Anterior cingulate cortex (tissue), 58 donors: ENCODE measurements at regions not wholly inside any gene's neighbourhood (a gene's known extent, or its start where the extent isn't known, plus 50 kb on each side); places are given as distances from the start of the nearest gene placed in this dataset.
A peak's percentile ranks its signal among the peaks of the same experiment; 100 is the strongest.

Source experiments
- DNase-seq, 58 donors: peaks; one replicate each; lab custom pipeline; 2025; lab: John Stamatoyannopoulos, UW

DNA sequence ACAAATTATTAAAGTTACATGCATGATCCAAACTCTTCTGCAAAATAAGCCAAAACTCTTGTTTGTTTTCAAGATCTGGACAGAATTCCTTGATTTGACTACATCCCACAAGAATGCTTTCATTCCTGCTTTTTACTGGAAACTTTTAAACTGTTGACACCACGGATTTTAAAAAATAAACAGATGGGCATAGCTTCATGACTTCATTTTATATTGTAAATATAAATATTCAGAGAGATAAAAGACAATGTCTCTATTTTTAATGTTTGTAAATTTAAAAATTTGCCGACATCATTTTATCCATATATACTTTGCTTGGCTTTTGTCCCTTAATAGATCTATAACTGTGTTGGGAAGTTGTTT, 134.3 kb upstream of the DCN start:
- DNase-seq, result no peak

DNA sequence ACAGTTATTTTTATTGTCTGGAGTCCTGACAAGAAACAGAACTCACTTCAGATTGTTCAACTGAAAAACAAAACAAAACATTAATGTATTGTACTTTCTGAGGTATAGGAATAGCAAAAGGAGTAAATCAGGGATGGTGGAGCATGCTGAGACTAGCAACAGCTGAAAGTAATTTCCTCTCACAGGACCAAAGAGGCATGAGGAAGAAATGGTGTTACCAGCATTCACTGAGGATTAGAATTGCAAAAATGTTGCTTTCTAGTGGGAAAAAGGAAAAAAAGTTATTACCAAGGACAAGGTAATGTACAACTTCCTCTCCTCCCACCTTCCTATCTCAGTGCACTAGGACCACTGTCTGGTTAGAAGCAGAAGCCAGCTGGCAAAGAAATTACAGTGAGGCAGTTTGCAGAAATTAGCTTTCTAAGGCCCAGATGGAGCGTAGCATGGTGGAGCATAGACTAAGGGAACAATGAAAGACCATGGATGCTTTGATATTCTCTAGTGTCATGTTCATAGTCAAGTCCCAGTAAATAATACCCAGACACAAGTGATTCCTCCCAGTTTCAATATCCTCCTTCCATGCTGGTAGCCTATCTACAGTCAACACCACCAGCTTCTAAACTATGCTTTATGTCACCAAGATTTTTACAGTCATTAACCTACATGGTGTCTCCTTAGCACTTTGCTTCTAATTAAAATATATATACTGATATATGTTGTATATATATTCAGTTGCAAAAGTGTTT, 133.7 kb upstream of the DCN start:
- DNase-seq, result no peak

DNA sequence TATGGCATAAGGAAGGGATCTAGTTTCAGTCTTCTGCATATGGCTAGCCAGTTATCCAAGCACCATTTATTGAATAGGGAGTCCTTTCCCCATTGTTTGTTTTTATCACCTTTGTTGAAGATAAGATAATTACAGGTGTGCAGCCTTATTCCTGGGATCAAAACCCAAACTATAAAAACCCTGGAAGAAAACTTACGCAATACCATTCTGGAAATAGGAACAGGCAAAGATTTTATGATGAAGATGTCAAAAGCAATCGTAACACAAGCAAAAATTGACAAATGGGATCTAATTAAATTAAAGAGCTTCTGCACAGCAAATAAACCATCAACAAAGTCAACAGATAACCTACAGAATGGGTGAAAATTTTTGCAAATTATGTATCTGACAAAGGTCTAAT, 128.5 kb upstream of the DCN start:
- DNase-seq, result no peak

DNA sequence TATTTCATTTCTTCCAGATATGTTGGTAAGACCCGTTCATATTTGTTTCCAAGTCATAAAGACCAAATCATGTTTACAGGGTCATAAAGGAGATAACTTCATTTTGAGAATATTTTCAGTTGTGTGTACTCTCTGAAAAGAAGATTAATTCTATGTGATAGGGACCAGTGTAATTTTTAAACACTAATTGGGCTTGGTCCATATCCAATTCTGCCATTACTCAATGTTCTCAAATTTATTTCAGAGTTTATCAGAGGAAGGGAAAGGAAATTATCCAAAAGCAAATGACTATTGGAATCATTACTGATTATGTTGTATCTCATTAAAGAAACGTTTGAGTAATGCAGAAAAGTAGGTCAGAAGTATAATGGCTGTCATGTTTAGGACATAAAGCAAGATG, 126.8 kb upstream of the DCN start:
- DNase-seq, result no peak

- DNase-seq, result no peak
Observed at GRCh38 chr12:91307957-91308670, 125.5 kb upstream of the DCN start.

DNA sequence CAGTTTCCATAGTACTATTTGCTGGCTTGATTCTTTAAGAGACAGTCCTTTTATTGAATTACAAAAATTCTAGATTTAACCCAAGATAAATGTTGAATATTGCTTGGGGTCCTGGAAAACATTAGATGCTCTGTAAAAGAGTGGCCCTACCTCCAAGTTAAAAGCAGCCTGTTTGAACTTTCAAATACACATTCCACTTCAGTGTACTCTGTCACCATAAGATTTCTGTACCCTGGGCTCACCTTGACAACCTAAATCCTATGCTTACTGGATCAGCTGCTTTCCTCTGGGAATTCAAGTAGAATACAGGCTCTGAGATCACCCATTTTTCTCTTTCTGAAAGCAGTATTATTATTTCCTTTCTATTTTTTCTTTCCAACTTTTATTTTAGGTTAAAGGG, 107.7 kb upstream of the DCN start:
- no peak for DNase-seq

DNA sequence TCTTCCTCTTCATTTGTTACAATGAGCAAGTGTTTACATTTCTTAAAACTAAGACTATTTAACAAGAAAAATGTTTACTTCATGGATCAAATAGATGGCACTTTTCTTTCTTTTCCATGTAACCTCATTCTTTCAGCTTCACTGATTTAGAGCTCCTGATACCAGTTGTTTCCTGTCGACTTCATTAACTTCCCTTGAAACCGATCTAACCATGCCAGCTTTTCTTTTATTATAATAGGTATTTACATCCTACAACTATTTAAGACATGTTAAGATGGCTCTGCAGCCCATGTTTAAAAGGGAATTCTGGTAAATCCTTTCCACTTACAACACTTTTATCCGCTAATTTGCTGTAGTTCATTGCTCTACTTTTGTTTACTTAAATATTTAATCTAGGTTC, 107.3 kb upstream of the DCN start:
- DNase-seq, result no peak

DNA sequence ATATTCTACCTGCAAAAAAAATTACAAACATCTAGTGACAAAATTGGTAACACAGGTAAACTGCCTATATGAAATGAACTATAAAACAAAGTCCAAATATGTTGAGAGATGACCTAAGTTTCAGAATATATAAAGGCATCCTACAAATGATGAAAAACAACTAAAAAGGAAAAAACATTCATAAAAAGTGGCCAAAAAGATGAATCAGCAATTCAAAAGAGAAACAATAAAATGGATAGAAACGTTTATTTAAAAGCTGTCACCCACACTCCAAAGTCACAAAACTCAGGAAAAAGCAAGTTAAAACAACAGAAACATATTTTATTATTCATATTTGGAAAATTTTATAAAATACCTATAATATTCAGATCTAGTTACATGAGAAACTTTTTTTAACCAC, 106.5 kb upstream of the DCN start:
- DNase-seq, result no peak

GRCh38 chr12:91287753-91288152, 105.1 kb upstream of the DCN start:
- no peak for DNase-seq

GRCh38 chr12:91278126-91278525, 95.5 kb upstream of the DCN start:
- DNase-seq, result no peak

DNA sequence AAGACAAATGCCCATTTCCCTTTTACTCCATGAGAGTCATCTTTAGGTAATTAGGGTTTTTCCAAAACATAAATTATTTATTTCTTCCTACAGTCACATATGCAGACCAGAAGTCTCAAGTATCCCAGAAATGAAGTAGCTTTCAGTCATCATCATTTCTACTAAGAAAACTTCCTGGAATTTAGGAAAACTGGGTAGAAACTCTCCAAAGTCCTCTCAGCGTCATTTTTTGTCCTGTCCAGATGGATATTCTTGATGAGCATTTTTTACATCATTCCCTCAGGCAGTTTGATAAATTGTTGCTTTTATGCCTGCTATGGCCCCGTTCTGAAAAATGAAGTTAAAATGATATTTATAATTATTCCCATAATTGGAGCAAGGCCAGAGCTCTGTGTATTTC, 93.9 kb upstream of the DCN start:
- no peak for DNase-seq

- DNase-seq, result no peak
Observed at GRCh38 chr12:91275321-91275720, 92.7 kb upstream of the DCN start.

DNA sequence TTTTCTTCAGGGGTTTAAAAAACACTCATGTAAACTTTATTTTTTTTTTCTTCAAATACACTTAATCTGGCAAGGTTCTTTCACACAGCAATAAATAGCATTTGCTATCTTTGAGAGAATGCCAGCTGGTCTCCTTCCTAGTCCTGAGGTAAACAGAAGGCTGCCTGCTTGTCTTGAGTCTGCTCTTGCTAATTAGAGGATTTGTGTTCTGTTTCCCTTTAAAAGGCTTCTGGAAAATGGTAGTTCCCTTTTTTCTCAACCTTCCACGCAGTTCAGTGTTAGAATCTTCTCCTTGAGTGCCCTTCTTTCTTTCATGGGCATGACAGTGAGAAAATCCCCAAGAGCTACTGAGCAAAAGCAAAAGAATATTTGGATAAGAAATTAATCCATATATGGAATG, 92.3 kb upstream of the DCN start:
- peak in 11 of 58 donors; percentile 1 to 72 (median 7) for DNase-seq

DNA sequence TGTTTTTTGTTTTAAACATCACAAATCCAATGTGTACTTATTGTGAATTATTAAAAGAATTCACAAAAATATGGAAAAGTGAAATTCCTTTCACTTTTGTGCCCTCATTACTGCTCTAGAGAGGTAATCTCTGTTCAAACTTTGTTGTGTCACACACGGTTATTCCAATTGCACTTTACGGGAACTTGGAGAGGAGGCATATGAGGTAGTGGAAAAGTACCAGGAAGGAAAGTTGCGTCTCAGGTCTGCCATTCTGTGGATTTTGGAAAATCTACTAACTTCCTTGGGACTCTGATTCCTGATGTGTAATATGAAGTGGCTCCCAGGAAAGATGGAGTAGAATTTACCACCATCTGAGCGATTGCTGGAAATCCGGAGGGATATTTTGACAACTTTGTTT, 90.9 kb upstream of the DCN start:
- DNase-seq, result no peak

GRCh38 chr12:91272461-91273063, 89.9 kb upstream of the DCN start:
- peak in 7 of 58 donors; percentile 1 to 26 (median 6) for DNase-seq

DNA sequence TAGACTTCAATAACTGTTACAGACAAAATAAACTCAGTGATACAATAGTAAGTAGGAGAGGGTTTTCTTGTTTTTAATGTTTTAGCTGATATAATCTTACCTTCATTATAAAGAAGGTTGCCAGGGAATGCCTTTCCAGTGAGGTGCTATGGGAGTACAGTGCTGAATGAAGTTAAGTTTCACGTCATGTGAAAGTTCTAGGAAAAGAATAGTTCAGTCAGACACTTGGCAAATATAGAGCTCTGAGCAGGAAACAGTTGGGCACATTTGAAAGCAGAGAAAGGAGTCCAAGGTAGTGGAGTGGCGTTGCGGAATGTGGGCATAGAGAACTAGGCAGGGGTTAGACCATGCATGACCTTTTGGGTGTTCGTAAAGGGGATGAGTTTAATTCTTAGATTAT, 88.6 kb upstream of the DCN start:
- no peak for DNase-seq

- DNase-seq, result no peak
Observed at GRCh38 chr12:91267039-91267438, 84.4 kb upstream of the DCN start.

GRCh38 chr12:91264178-91264577, 81.6 kb upstream of the DCN start:
- DNase-seq, result no peak

DNA sequence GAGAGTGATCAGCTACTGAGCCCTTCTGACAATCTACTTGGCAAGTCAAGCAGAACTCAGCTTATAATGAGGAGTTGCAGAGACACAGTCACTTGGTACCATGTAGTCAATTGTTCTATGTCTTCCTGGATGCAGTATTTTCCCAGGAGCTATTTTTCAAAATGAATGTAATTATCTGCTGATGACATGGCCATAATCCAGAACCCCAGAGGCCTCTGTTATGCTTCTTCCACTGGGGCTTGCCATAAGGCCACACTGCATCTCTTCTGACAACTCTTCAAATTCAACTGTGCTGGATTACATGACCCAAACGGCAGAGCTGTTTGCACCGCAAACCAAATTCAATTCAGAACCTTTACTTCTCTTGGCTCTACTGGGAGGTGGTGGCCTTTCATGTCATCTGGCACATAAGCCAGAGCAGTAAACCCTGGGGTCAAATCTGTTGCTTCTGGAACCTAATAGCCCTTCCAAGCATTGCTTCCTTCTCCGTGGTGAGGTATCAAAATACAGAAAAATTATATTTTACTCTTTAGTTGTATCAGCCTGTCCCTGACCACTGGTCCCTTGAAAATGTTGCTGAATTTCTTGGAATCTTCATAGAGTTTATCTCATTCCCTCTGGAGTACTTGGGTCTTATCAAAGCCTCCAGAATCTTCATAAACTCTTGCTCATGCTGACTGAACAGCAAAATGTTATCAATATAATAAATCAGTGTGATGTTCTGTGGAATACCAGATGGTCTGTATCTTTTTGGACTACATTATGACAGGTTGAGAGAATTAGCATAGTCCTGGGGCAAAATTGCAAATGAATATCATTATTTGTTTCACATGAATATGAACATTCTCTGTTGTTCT, 79.4 kb upstream of the DCN start:
- no peak for DNase-seq

- DNase-seq, result no peak
Observed at GRCh38 chr12:91256411-91256810, 73.8 kb upstream of the DCN start.

- no peak for DNase-seq
Observed at GRCh38 chr12:91252341-91252740, 69.7 kb upstream of the DCN start.
